GM12873 (cell line): ENCODE measurements at regions not wholly inside any gene's neighbourhood (a gene's known extent, or its start where the extent isn't known, plus 50 kb on each side); places are given as distances from the start of the nearest gene placed in this dataset.

Experiments
- CTCF ChIP-seq: IDR thresholded peaks from 2 replicates; pipeline ENCODE4 v1.5.1; 2012; ENCODE audit warnings: low read depth, mild to moderate bottlenecking, moderate library complexity, low read length, control low read depth; ENCODE audit not compliant: insufficient read depth; ENCODE audit errors: missing control alignments

- TF ChIP-seq CTCF = no peak
Measured at GRCh38 chr4:156328882-156329281, 375.2 kb upstream of the CTSO start.

- TF ChIP-seq CTCF = no peak
Measured at GRCh38 chr4:156326246-156326645, 372.6 kb upstream of the CTSO start.

- no peak for TF ChIP-seq CTCF
Measured at GRCh38 chr4:156322592-156322991, 368.9 kb upstream of the CTSO start.

GRCh38 chr4:156321203-156321602 lies 367.5 kb upstream of the CTSO start:
- no peak for TF ChIP-seq CTCF

- TF ChIP-seq CTCF = no peak
Measured at GRCh38 chr4:156313497-156313896, 359.8 kb upstream of the CTSO start.

- no peak for TF ChIP-seq CTCF
Measured at GRCh38 chr4:156312261-156312847, 358.7 kb upstream of the CTSO start.

GRCh38 chr4:156309031-156309430 lies 355.4 kb upstream of the CTSO start:
- no peak for TF ChIP-seq CTCF
